IgD-negative memory B cell (primary cell): ENCODE measurements at regions not wholly inside any gene's neighbourhood (a gene's known extent, or its start where the extent isn't known, plus 50 kb on each side); places are given as distances from the start of the nearest gene placed in this dataset.

Source experiments
- H3K27ac Mint-ChIP-seq, 3 donors: one replicate each; pipeline ENCODE4 v1.8.0; 2020 to 2022; ENCODE audit warnings: mild to moderate bottlenecking in 3 of 3, mixed read lengths in 3 of 3, moderate library complexity in 1 of 3
- H3K27me3 Mint-ChIP-seq: one replicate; pipeline ENCODE4 v1.8.0; 2021; ENCODE audit warnings: mixed read lengths
- H3K36me3 Mint-ChIP-seq: one replicate; pipeline ENCODE4 v1.8.0; 2020; ENCODE audit warnings: mild to moderate bottlenecking, mixed read lengths
- H3K4me1 Mint-ChIP-seq, 3 donors: one replicate each; pipeline ENCODE4 v1.8.0; 2020 to 2022; ENCODE audit warnings: mixed read lengths in 3 of 3, mild to moderate bottlenecking in 1 of 3
- H3K4me3 Mint-ChIP-seq, 4 donors: one replicate each; pipeline ENCODE4 v1.8.0; 2020 to 2022; ENCODE audit warnings: mild to moderate bottlenecking in 4 of 4, mixed read lengths in 4 of 4, moderate library complexity in 3 of 4
- H3K9me3 Mint-ChIP-seq, 3 donors: one replicate each; pipeline ENCODE4 v1.8.0; 2020 to 2021; ENCODE audit warnings: mixed read lengths in 3 of 3, mild to moderate bottlenecking in 1 of 3

- peaks cover 0 to 4% (median 2%) of the 10 kb centered on the region in 3 donors for H3K4me1 Mint-ChIP-seq
- H3K27me3 Mint-ChIP-seq = peaks cover 32% of the 10 kb centered on the region
- H3K9me3 Mint-ChIP-seq = no peaks in the 10 kb centered on the region
- H3K4me3 Mint-ChIP-seq = no peak overlapping the region
- H3K27ac Mint-ChIP-seq = no peak overlapping the region
- no peaks in the 10 kb centered on the region for H3K36me3 Mint-ChIP-seq
Measured at GRCh38 chr9:105065098-105066088, 137.4 kb upstream of the ABCA1 start.

- H3K4me3 Mint-ChIP-seq = no peak overlapping the region
- peak overlapping the region in 1 of 3 donors; percentile 27 for H3K27ac Mint-ChIP-seq
- no peaks in the 10 kb centered on the region for H3K9me3 Mint-ChIP-seq
- H3K36me3 Mint-ChIP-seq = no peaks in the 10 kb centered on the region
- peaks cover 25% of the 10 kb centered on the region for H3K27me3 Mint-ChIP-seq
- peaks cover 0 to 4% (median 0%) of the 10 kb centered on the region in 3 donors for H3K4me1 Mint-ChIP-seq
Measured at GRCh38 chr9:105066275-105066865, 138.4 kb upstream of the ABCA1 start.

GRCh38 chr9:105067895-105068580, 140.1 kb upstream of the ABCA1 start:
- Mint-ChIP-seq H3K27ac (peak overlapping the region in 1 of 3 donors; percentile 6), H3K27me3 (peaks cover 17% of the 10 kb centered on the region), H3K36me3 (peaks cover 3% of the 10 kb centered on the region), H3K4me1 (peaks cover 0 to 4% (median 0%) of the 10 kb centered on the region in 3 donors), H3K4me3 (no peak overlapping the region), H3K9me3 (no peaks in the 10 kb centered on the region)

- Mint-ChIP-seq H3K4me1 (peaks cover 0 to 3% (median 0%) of the 10 kb centered on the region in 3 donors), H3K36me3 (peaks cover 3% of the 10 kb centered on the region), H3K27ac (no peak overlapping the region), H3K4me3 (no peak overlapping the region), H3K27me3 (peaks cover 14% of the 10 kb centered on the region), H3K9me3 (no peaks in the 10 kb centered on the region)
Measured at GRCh38 chr9:105069285-105069684, 141.3 kb upstream of the ABCA1 start.

GRCh38 chr9:105069696-105070095, 141.7 kb upstream of the ABCA1 start:
- H3K4me1 Mint-ChIP-seq = peaks cover 0 to 3% (median 0%) of the 10 kb centered on the region in 3 donors
- H3K36me3 Mint-ChIP-seq = peaks cover 3% of the 10 kb centered on the region
- H3K27ac Mint-ChIP-seq = no peak overlapping the region

GRCh38 chr9:105070176-105070575, 142.2 kb upstream of the ABCA1 start:
- Mint-ChIP-seq H3K27me3 (peaks cover 10% of the 10 kb centered on the region), H3K27ac (no peak overlapping the region)

More at GRCh38 chr9:105069696-105070095, 141.7 kb upstream of the ABCA1 start:
- Mint-ChIP-seq H3K27me3 (peaks cover 13% of the 10 kb centered on the region), H3K4me3 (no peak overlapping the region), H3K9me3 (no peaks in the 10 kb centered on the region)

GRCh38 chr9:105072476-105072875, 144.5 kb upstream of the ABCA1 start:
- no peaks in the 10 kb centered on the region for H3K4me1 Mint-ChIP-seq
- peaks cover 3% of the 10 kb centered on the region for H3K36me3 Mint-ChIP-seq
- no peak overlapping the region for H3K27ac Mint-ChIP-seq
- H3K4me3 Mint-ChIP-seq = no peak overlapping the region
- no peaks in the 10 kb centered on the region for H3K9me3 Mint-ChIP-seq
- H3K27me3 Mint-ChIP-seq = no peaks in the 10 kb centered on the region

More at GRCh38 chr9:105070176-105070575, 142.2 kb upstream of the ABCA1 start:
- Mint-ChIP-seq H3K9me3 (no peaks in the 10 kb centered on the region), H3K4me1 (no peaks in the 10 kb centered on the region), H3K4me3 (no peak overlapping the region), H3K36me3 (peaks cover 3% of the 10 kb centered on the region)

- Mint-ChIP-seq H3K4me3 (no peak overlapping the region), H3K27ac (no peak overlapping the region), H3K36me3 (peaks cover 3% of the 10 kb centered on the region), H3K9me3 (no peaks in the 10 kb centered on the region), H3K27me3 (no peaks in the 10 kb centered on the region), H3K4me1 (no peaks in the 10 kb centered on the region)
Measured at GRCh38 chr9:105073147-105073546, 145.2 kb upstream of the ABCA1 start.

- Mint-ChIP-seq H3K4me1 (no peaks in the 10 kb centered on the region), H3K27ac (no peak overlapping the region), H3K27me3 (no peaks in the 10 kb centered on the region), H3K9me3 (no peaks in the 10 kb centered on the region), H3K4me3 (no peak overlapping the region), H3K36me3 (peaks cover 3% of the 10 kb centered on the region)
Measured at GRCh38 chr9:105074491-105074890, 146.5 kb upstream of the ABCA1 start.

- Mint-ChIP-seq H3K27me3 (no peaks in the 10 kb centered on the region), H3K9me3 (no peaks in the 10 kb centered on the region), H3K36me3 (peaks cover 3% of the 10 kb centered on the region), H3K4me1 (no peaks in the 10 kb centered on the region), H3K27ac (no peak overlapping the region), H3K4me3 (no peak overlapping the region)
Measured at GRCh38 chr9:105076729-105077128, 148.8 kb upstream of the ABCA1 start.

GRCh38 chr9:105079457-105079856, 151.5 kb upstream of the ABCA1 start:
- H3K27ac Mint-ChIP-seq = no peak overlapping the region
- H3K9me3 Mint-ChIP-seq = no peaks in the 10 kb centered on the region
- no peaks in the 10 kb centered on the region for H3K36me3 Mint-ChIP-seq
- H3K4me3 Mint-ChIP-seq = no peak overlapping the region
- no peaks in the 10 kb centered on the region for H3K4me1 Mint-ChIP-seq
- H3K27me3 Mint-ChIP-seq = no peaks in the 10 kb centered on the region

- Mint-ChIP-seq H3K9me3 (no peaks in the 10 kb centered on the region), H3K4me3 (no peak overlapping the region), H3K4me1 (no peaks in the 10 kb centered on the region), H3K27ac (no peak overlapping the region), H3K27me3 (no peaks in the 10 kb centered on the region), H3K36me3 (no peaks in the 10 kb centered on the region)
Measured at GRCh38 chr9:105082843-105083242, 154.9 kb upstream of the ABCA1 start.

GRCh38 chr9:105083256-105083655, 155.3 kb upstream of the ABCA1 start:
- Mint-ChIP-seq H3K36me3 (no peaks in the 10 kb centered on the region), H3K9me3 (no peaks in the 10 kb centered on the region), H3K4me3 (no peak overlapping the region), H3K4me1 (no peaks in the 10 kb centered on the region), H3K27me3 (no peaks in the 10 kb centered on the region), H3K27ac (no peak overlapping the region)

- Mint-ChIP-seq H3K9me3 (no peaks in the 10 kb centered on the region), H3K4me3 (no peak overlapping the region), H3K27me3 (no peaks in the 10 kb centered on the region), H3K27ac (no peak overlapping the region), H3K4me1 (no peaks in the 10 kb centered on the region), H3K36me3 (no peaks in the 10 kb centered on the region)
Measured at GRCh38 chr9:105087910-105088898, 156.2 kb upstream of the SLC44A1 start.
